ENCODE measurements at regions not wholly inside any gene's neighbourhood (a gene's known extent, or its start where the extent isn't known, plus 50 kb on each side); places are given as distances from the start of the nearest gene placed in this dataset.
"Not testable (repeated sequence)": the region's sequence is repeated elsewhere in the genome, so short reads cannot be mapped to it uniquely, and the experiment has no call there.

- TF ChIP-seq POLR2A, CTCF (IDR thresholded peaks at IDR 0.05): not testable (repeated sequence)
Measured at GRCh38 chr9:63824804-63825203, 1460.2 kb downstream of the FOXD4L5 start.
